Esophagus muscularis mucosa (tissue), 4 donors: ENCODE measurements at regions not wholly inside any gene's neighbourhood (a gene's known extent, or its start where the extent isn't known, plus 50 kb on each side); places are given as distances from the start of the nearest gene placed in this dataset.

ENCODE experiments used
- DNase-seq: peaks from one replicate; pipeline ENCODE4 v3.0.0-alpha.2; 2017; ENCODE audit errors: extremely low spot score
- H3K27ac ChIP-seq, 4 donors: fragments of 200-600 bp; sonication (generic); replicated peaks in 1 of 4; 1 replicate in 3 of 4; 2 replicates in 1 of 4; pipeline ENCODE4 v1.5.1; 2016 to 2019; ENCODE audit warnings: mild to moderate bottlenecking in 1 of 4
- H3K27me3 ChIP-seq, 4 donors: fragments of 200-600 bp; sonication (generic); one replicate each; pipeline versions ENCODE4 v1.5.1 to v1.6.0; 2016 to 2019
- H3K36me3 ChIP-seq, 4 donors: fragments of 200-600 bp; sonication (generic); one replicate each; pipeline ENCODE4 v1.5.1; 2016 to 2019
- H3K4me1 ChIP-seq, 4 donors: fragments of 200-600 bp; sonication (generic); one replicate each; pipeline ENCODE4 v1.5.1; 2016 to 2019
- H3K4me3 ChIP-seq, 4 donors: fragments of 200-600 bp; sonication (generic); 1 replicate in 2 of 4; 2 replicates in 2 of 4; pipeline ENCODE4 v1.5.1; 2016 to 2019; ENCODE audit warnings: mild to moderate bottlenecking in 4 of 4, moderate library complexity in 1 of 4
- H3K9me3 ChIP-seq, 4 donors: fragments of 200-600 bp; sonication (generic); 1 replicate in 3 of 4; 2 replicates in 1 of 4; pipeline ENCODE4 v1.5.1; 2016 to 2019
- EP300 ChIP-seq: sonication (generic); formaldehyde crosslinking; IDR thresholded peaks from one replicate; pipeline ENCODE4 v1.6.1; 2017; ENCODE audit warnings: antibody characterized with exemption
- POLR2A ChIP-seq: fragments of 450-650 bp; IDR thresholded peaks from one replicate; pipeline ENCODE4 v1.6.1; 2017; ENCODE audit warnings: antibody characterized with exemption, moderate library complexity, mild to moderate bottlenecking, low read depth
- POLR2AphosphoS5 ChIP-seq, 2 donors: sonication (generic); formaldehyde crosslinking; IDR thresholded peaks; one replicate each; pipeline ENCODE4 v1.6.1; 2017; ENCODE audit warnings: antibody characterized with exemption in 2 of 2
- WGBS: methylation state at CpG from one replicate; pipeline ENCODE4 v1.1.5; 2018; 5-methylcytosine and 5-hydroxymethylcytosine counted together
- intact Hi-C: fragments of 100-400 bp; cut with DNase I; formaldehyde crosslinking; loops from one replicate; pipeline ENCODE4 v1.15.1; 2023
- TF ChIP-seq, protein P1 (sequence below), 3 experiments: fragments of 200-600 bp in 2 of 3; fragments of 450-650 bp in 1 of 3; sonication (generic) in 2 of 3; IDR thresholded peaks; one replicate each; pipeline ENCODE4 v1.5.1; 2017 to 2019; ENCODE audit warnings: antibody characterized with exemption in 3 of 3, mild to moderate bottlenecking in 2 of 3, moderate library complexity in 1 of 3

DNA sequence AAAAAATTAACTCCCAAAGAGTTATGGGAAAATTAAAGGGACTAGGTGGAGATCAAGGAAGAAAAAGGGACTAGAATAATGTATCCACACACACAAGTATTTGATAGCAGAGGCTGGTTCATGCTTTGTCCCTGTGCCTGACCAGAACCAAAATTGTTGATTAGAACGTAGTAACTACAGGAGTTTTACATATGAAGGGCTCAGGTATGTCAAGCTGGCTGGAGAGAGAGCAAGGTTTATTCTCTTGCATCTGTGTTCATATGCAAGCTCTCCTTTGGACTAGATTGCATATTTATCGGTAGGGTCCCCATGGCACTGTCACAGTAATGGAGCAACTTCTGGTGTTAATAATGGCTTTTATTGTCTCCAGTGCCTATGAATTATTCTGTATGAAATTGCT is 239.9 kb upstream of the TRPM3 start:
- Histone ChIP-seq H3K4me3 (no peak overlapping the region), H3K27ac (no peak overlapping the region), H3K36me3 (no peaks in the 10 kb centered on the region), H3K9me3 (no peaks in the 10 kb centered on the region), H3K4me1 (no peaks in the 10 kb centered on the region), H3K27me3 (no peaks in the 10 kb centered on the region)
- 87% methylated on average over 2 of the region's 2 CpGs for WGBS
- intact Hi-C loops: no loop called here
- no peak for DNase-seq
- TF ChIP-seq EP300 (no peak), POLR2AphosphoS5 (IDR thresholded peaks at IDR 0.05) (no peak), POLR2A (no peak)
- TF ChIP-seq, protein P1, sequence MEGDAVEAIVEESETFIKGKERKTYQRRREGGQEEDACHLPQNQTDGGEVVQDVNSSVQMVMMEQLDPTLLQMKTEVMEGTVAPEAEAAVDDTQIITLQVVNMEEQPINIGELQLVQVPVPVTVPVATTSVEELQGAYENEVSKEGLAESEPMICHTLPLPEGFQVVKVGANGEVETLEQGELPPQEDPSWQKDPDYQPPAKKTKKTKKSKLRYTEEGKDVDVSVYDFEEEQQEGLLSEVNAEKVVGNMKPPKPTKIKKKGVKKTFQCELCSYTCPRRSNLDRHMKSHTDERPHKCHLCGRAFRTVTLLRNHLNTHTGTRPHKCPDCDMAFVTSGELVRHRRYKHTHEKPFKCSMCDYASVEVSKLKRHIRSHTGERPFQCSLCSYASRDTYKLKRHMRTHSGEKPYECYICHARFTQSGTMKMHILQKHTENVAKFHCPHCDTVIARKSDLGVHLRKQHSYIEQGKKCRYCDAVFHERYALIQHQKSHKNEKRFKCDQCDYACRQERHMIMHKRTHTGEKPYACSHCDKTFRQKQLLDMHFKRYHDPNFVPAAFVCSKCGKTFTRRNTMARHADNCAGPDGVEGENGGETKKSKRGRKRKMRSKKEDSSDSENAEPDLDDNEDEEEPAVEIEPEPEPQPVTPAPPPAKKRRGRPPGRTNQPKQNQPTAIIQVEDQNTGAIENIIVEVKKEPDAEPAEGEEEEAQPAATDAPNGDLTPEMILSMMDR (IDR thresholded peaks at IDR 0.05): no peak

DNA sequence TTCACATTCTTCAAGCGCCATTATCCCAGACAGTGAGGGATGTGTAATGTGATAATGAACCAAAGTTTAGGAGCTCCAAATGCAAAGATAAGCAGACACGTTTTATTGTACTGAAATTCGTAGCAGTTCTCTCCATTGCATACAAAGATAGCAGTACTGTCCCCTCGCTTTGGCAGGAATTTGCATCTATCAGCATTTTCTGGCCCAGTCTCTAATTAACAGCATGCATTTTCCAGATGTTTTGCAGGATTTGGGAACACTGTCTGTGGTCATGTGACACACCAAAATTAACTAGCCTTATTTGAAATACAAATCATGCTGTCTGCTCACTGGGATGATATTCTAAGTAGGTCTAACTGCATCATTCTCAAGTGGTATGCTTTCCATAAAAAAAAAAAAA is 235.9 kb upstream of the TRPM3 start:
- intact Hi-C loops: no loop called here
- Histone ChIP-seq H3K36me3 (no peaks in the 10 kb centered on the region), H3K9me3 (no peaks in the 10 kb centered on the region), H3K4me1 (no peaks in the 10 kb centered on the region), H3K27me3 (no peaks in the 10 kb centered on the region), H3K27ac (no peak overlapping the region), H3K4me3 (no peak overlapping the region)
- TF ChIP-seq, protein P1 (IDR thresholded peaks at IDR 0.05): no peak
- TF ChIP-seq POLR2A: no peak
- no peak for TF ChIP-seq POLR2AphosphoS5 (IDR thresholded peaks at IDR 0.05)
- no peak for TF ChIP-seq EP300
- no peak for DNase-seq
- WGBS: 56% methylated on average over 4 of the region's 4 CpGs

DNA sequence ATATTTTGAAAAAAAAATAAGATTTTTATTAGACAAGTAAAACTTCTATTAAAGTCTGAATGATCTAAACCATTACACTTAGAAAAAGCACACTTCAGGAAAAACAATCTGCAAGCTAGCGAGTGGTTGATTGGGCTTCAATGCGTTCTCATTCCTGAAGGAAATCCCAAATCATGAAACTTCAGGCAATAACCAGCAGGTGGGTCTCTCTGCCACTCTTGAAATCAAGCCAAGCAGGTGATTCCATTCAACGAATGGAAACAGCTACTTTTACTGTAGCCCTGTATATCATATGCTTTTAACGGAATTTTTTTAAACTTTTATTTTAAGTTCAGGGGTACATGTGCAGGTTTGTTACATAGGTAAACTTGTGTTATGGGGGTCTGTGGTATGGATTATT is 234.5 kb upstream of the TRPM3 start:
- 69% methylated on average over 4 of the region's 4 CpGs for WGBS
- Histone ChIP-seq H3K4me3 (no peak overlapping the region), H3K4me1 (no peaks in the 10 kb centered on the region), H3K27ac (no peak overlapping the region), H3K36me3 (no peaks in the 10 kb centered on the region), H3K27me3 (no peaks in the 10 kb centered on the region), H3K9me3 (no peaks in the 10 kb centered on the region)
- DNase-seq: no peak
- TF ChIP-seq POLR2AphosphoS5 (IDR thresholded peaks at IDR 0.05): no peak
- TF ChIP-seq, protein P1 (IDR thresholded peaks at IDR 0.05): no peak
- TF ChIP-seq EP300: no peak
- no peak for TF ChIP-seq POLR2A
- intact Hi-C loops: no loop called here

DNA sequence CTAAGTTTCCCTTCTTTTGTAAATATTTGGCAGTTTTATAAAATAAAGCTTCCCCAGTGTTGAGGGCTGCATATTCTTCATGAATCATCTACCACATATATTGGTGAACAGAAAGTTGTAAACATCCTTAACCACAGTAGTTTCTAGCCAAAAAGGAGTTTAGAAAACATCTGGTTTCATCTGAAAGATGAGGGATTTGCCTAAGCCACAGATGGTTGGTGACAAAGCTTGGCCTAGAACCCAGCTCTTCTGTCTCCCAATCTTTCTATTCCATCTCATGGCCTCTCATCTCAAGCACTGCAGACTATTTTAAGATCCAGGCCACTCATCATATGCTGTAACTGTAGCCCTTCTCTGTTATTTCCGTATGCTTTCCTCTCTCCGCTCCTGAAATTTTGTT is 232.3 kb upstream of the TRPM3 start:
- 75% methylated on average over 2 of the region's 2 CpGs for WGBS
- Histone ChIP-seq H3K9me3 (no peaks in the 10 kb centered on the region), H3K27ac (no peak overlapping the region), H3K4me3 (no peak overlapping the region), H3K4me1 (no peaks in the 10 kb centered on the region), H3K36me3 (no peaks in the 10 kb centered on the region), H3K27me3 (no peaks in the 10 kb centered on the region)
- no peak for TF ChIP-seq POLR2AphosphoS5 (IDR thresholded peaks at IDR 0.05)
- TF ChIP-seq POLR2A: no peak
- no peak for TF ChIP-seq EP300
- TF ChIP-seq, protein P1 (IDR thresholded peaks at IDR 0.05): no peak
- intact Hi-C loops: no loop called here
- DNase-seq: no peak

DNA sequence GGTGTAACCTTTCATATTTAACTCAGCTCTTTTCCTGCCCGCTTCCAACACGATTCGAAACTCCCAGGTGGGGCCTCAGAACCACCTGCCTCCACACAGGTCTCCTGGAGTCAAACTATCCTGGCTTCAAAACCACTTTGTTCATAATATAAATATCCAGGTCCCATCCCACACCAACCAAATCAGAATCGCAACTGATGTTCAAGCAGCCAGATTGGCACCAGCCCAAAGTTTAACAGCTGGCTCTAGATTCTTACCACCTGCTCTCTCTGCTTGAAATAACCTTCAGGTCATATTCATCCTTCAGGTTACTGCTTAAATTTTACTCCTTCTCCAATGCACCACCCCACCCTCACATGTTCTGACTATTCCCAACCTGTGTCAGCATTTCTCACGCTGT is 231.4 kb upstream of the TRPM3 start:
- no peak overlapping the region for H3K27ac ChIP-seq
- TF ChIP-seq, protein P1 (IDR thresholded peaks at IDR 0.05): no peak
- TF ChIP-seq EP300 (no peak), POLR2AphosphoS5 (IDR thresholded peaks at IDR 0.05) (no peak), POLR2A (no peak)
- H3K4me1 ChIP-seq: no peaks in the 10 kb centered on the region
- no peaks in the 10 kb centered on the region for H3K9me3 ChIP-seq
- no peaks in the 10 kb centered on the region for H3K27me3 ChIP-seq
- 47% methylated on average over 5 of the region's 5 CpGs for WGBS
- H3K36me3 ChIP-seq: no peaks in the 10 kb centered on the region
- intact Hi-C loops: no loop called here
- no peak overlapping the region for H3K4me3 ChIP-seq
- DNase-seq: no peak
